PC-3 (cell line): ENCODE measurements at regions not wholly inside any gene's neighbourhood (a gene's known extent, or its start where the extent isn't known, plus 50 kb on each side); places are given as distances from the start of the nearest gene placed in this dataset.

ENCODE experiments used
- ATAC-seq: fragments of 200-7000 bp; cut with Tn5 transposase; 2 replicates; pipeline ENCODE4 v1.9.1; 2020; ENCODE audit warnings: mild to moderate bottlenecking, moderate library complexity
- BruUV-seq: library from RNA; stranded (reverse); fragments of 400-500 nt; replicated peaks from 2 replicates; lab custom pipeline; 2021; lab: Mats Ljungman, UMichigan
- CTCF ChIA-PET: fragments of 300-600 bp; sonication (Branson Sonifier 250); formaldehyde crosslinking; loops from one replicate; lab custom pipeline; 2022; ENCODE audit warnings: antibody characterized with exemption; lab: Charles Lee
- POLR2A ChIA-PET: fragments of 300-600 bp; sonication (Branson Sonifier 250); formaldehyde crosslinking; loops from one replicate; lab custom pipeline; 2022; ENCODE audit warnings: antibody characterized with exemption; ENCODE audit not compliant: unreplicated experiment; lab: Charles Lee
- DNase-seq: peaks from one replicate; pipeline ENCODE4 v3.0.0-alpha.2; 2015
- H2AFZ ChIP-seq: fragments of 300-600 bp; sonication (generic); 2 replicates; pipeline ENCODE4 v1.6.0; 2016; ENCODE audit warnings: antibody characterized with exemption, low read length
- H3F3A ChIP-seq: fragments of 300-600 bp; sonication (generic); one replicate; pipeline ENCODE4 v1.6.0; 2017; ENCODE audit warnings: antibody characterized with exemption, low read length, control low read depth, mild to moderate bottlenecking; ENCODE audit not compliant: unreplicated experiment
- H3K27ac ChIP-seq: fragments of 300-600 bp; sonication (generic); 2 replicates; pipeline ENCODE4 v1.5.1; 2016; ENCODE audit warnings: mild to moderate bottlenecking, low read length
- H3K27me3 ChIP-seq: fragments of 300-600 bp; sonication (generic); 2 replicates; pipeline ENCODE4 v1.6.1; 2016; ENCODE audit warnings: low read length, mixed read lengths
- H3K36me3 ChIP-seq: fragments of 300-600 bp; sonication (generic); 2 replicates; pipeline ENCODE4 v1.6.1; 2016; ENCODE audit warnings: low read depth, mixed run types, low read length, mixed read lengths
- H3K4me1 ChIP-seq: fragments of 300-600 bp; sonication (generic); 2 replicates; pipeline ENCODE4 v1.5.1; 2016; ENCODE audit warnings: low read length; ENCODE audit not compliant: insufficient read depth
- H3K4me2 ChIP-seq: fragments of 300-600 bp; sonication (generic); 2 replicates; pipeline ENCODE4 v1.6.0; 2016; ENCODE audit warnings: low read length
- H3K4me3 ChIP-seq: fragments of 300-600 bp; sonication (generic); 2 replicates; pipeline ENCODE4 v1.5.1; 2016; ENCODE audit warnings: mild to moderate bottlenecking, low read length, mixed read lengths
- H3K79me2 ChIP-seq: fragments of 300-600 bp; sonication (generic); 2 replicates; pipeline ENCODE4 v1.6.1; 2017; ENCODE audit warnings: low read length, mixed read lengths
- H3K9ac ChIP-seq: fragments of 300-600 bp; sonication (generic); 2 replicates; pipeline ENCODE4 v1.6.0; 2016; ENCODE audit warnings: mild to moderate bottlenecking, low read length
- H3K9me2 ChIP-seq: fragments of 300-600 bp; sonication (generic); replicated peaks from 2 replicates; pipeline ENCODE4 v1.6.1; 2016; ENCODE audit warnings: mixed run types, low read length, mixed read lengths
- H3K9me3 ChIP-seq: fragments of 300-600 bp; sonication (generic); 2 replicates; pipeline ENCODE4 v1.6.1; 2016; ENCODE audit warnings: low read length, mixed read lengths
- H4K20me1 ChIP-seq: fragments of 300-600 bp; sonication (generic); 2 replicates; pipeline ENCODE4 v1.6.1; 2016; ENCODE audit warnings: low read length, mixed read lengths
- EZH2 ChIP-seq: fragments of 300-600 bp; sonication (generic); IDR thresholded peaks from one replicate; pipeline ENCODE4 v1.6.1; 2017; ENCODE audit warnings: antibody characterized with exemption, mild to moderate bottlenecking, low read length; ENCODE audit not compliant: unreplicated experiment
- EZH2phosphoT487 ChIP-seq: fragments of 300-600 bp; sonication (generic); IDR thresholded peaks from 2 replicates; pipeline ENCODE4 v1.6.1; 2018; ENCODE audit warnings: mild to moderate bottlenecking, antibody characterized with exemption, low read length, borderline replicate concordance
- intact Hi-C: fragments of 100-400 bp; cut with micrococcal nuclease; formaldehyde crosslinking; loops from 2 replicates; pipeline ENCODE4 v1.9.0; 2023
- TF ChIP-seq, protein P1 (sequence below): fragments of 300-600 bp; sonication (generic); conservative IDR thresholded peaks from 2 replicates; pipeline ENCODE4 v1.5.1; 2017; ENCODE audit warnings: antibody characterized with exemption, low read depth, mild to moderate bottlenecking, low read length

DNA sequence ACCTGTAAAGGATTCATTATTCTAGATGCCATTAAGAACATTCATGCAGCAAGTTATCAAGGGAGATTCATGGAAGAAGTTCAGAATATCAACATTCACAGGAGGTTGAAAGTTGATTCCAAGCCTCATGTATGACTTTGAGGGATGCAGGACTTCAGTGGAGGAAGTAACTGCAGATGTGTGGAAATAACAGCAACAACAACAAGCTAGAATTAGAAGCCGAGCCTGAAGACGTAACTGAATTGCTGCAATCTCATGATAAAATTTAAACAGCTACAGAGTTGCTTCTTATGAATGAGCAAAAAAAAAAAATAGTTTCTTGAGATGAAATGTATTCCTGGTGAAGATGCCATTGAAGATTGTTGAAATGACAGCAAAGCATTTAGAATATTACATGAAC is 73.3 kb upstream of the NXT1 start:
- Histone ChIP-seq H4K20me1 (no peaks in the 10 kb centered on the region), H3K9me2 (no peaks in the 10 kb centered on the region), H3K79me2 (no peaks in the 10 kb centered on the region), H3K4me2 (no peak overlapping the region), H3F3A (no peaks in the 10 kb centered on the region), H3K27ac (no peak overlapping the region), H3K4me3 (no peak overlapping the region), H2AFZ (no peak overlapping the region), H3K9me3 (no peaks in the 10 kb centered on the region), H3K27me3 (peaks cover 49% of the 10 kb centered on the region), H3K4me1 (no peaks in the 10 kb centered on the region), H3K36me3 (no peaks in the 10 kb centered on the region), H3K9ac (no peak overlapping the region)
- CTCF ChIA-PET: no interaction called here
- ATAC-seq (no peak), DNase-seq (no peak)
- intact Hi-C loops: no loop called here
- TF ChIP-seq EZH2phosphoT487 (no peak), EZH2 (no peak)
- TF ChIP-seq, protein P1, sequence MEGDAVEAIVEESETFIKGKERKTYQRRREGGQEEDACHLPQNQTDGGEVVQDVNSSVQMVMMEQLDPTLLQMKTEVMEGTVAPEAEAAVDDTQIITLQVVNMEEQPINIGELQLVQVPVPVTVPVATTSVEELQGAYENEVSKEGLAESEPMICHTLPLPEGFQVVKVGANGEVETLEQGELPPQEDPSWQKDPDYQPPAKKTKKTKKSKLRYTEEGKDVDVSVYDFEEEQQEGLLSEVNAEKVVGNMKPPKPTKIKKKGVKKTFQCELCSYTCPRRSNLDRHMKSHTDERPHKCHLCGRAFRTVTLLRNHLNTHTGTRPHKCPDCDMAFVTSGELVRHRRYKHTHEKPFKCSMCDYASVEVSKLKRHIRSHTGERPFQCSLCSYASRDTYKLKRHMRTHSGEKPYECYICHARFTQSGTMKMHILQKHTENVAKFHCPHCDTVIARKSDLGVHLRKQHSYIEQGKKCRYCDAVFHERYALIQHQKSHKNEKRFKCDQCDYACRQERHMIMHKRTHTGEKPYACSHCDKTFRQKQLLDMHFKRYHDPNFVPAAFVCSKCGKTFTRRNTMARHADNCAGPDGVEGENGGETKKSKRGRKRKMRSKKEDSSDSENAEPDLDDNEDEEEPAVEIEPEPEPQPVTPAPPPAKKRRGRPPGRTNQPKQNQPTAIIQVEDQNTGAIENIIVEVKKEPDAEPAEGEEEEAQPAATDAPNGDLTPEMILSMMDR: no peak
- no TSS peak for BruUV-seq
- POLR2A ChIA-PET: no interaction called here

DNA sequence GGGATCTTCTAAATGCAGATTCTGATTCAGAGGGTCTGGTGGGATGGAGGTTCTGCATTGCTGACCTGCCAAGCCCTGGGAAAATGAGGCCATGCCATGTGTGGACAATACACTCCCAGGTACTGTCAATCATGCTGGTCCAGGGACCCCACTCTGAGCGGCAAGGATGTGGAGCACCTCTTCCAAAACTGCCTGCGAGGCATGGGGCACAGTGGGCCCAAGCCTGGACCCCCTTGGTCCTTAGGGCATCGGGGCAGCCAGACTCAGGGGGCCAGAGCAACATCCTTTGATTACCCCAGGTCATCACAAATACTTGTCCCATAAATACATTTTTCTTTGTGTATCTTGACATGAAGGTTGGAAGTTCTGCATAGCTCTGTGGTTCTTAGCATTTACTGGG is 76.8 kb upstream of the NXT1 start:
- CTCF ChIA-PET: no interaction called here
- DNase-seq: no peak
- H3K27me3 ChIP-seq: peaks cover 68% of the 10 kb centered on the region

More for the DNA sequence above, 76.8 kb upstream of the NXT1 start:
- no peak for ATAC-seq
- Histone ChIP-seq H3K4me2 (no peak overlapping the region), H3K9me2 (no peaks in the 10 kb centered on the region), H3F3A (no peaks in the 10 kb centered on the region), H4K20me1 (no peaks in the 10 kb centered on the region), H3K4me3 (no peak overlapping the region), H3K4me1 (no peaks in the 10 kb centered on the region), H3K9me3 (0 out of 2 replicates have a peak, but pooled peaks cover 3% of the 10 kb centered on the region), H3K79me2 (no peaks in the 10 kb centered on the region), H2AFZ (no peak overlapping the region), H3K36me3 (no peaks in the 10 kb centered on the region), H3K27ac (no peak overlapping the region), H3K9ac (no peak overlapping the region)
- intact Hi-C loops: no loop called here
- POLR2A ChIA-PET: no interaction called here
- no TSS peak for BruUV-seq
- TF ChIP-seq EZH2: no peak
- TF ChIP-seq, protein P1: no peak
- TF ChIP-seq EZH2phosphoT487: no peak
